Bronchial epithelial cell (primary cell): ENCODE measurements at regions not wholly inside any gene's neighbourhood (a gene's known extent, or its start where the extent isn't known, plus 50 kb on each side); places are given as distances from the start of the nearest gene placed in this dataset.

ENCODE experiments used
- DNase-seq: peaks from one replicate; pipeline ENCODE4 v3.0.0-alpha.2; 2010; ENCODE audit warnings: low read depth
- FAIRE-seq: peaks from 2 replicates; lab custom pipeline; 2011; peaks lifted over from hg19 to GRCh38; lab: Jason Lieb, UNC
- H3K27me3 ChIP-seq: 2 replicates; pipeline ENCODE4 v1.5.1; 2011; ENCODE audit warnings: low read length; ENCODE audit not compliant: control insufficient read depth, insufficient read depth
- H3K36me3 ChIP-seq: 2 replicates; pipeline ENCODE4 v1.5.1; 2011; ENCODE audit warnings: low read length; ENCODE audit not compliant: control insufficient read depth, insufficient read depth
- H3K4me3 ChIP-seq: 2 replicates; pipeline ENCODE4 v1.5.1; 2011; ENCODE audit warnings: mild to moderate bottlenecking, low read depth, low read length, control low read depth
- TF ChIP-seq, protein P1 (sequence below): IDR thresholded peaks from 2 replicates; pipeline ENCODE4 v1.5.1; 2011; ENCODE audit warnings: mild to moderate bottlenecking, moderate library complexity, low read length, control low read depth, inconsistent platforms; ENCODE audit not compliant: insufficient read depth, severe bottlenecking

DNA sequence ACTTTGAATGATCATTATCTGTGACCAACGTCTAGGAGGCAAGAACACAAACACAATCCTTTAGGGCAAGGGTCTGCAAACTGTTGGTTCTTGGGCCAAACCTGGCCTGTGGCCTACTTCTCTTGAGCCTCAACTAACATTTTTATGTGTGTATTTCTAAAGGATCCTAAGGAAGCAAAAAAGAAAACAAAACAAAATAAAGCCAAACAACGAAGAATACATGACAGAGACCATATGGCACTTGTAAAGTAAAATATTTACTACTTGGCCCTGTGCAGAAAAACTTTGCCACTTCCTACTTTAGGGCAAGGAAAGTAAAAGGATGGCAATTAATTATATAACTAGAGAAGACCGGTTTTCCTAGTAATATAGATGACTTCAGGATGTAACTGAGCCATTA, 1056.2 kb downstream of the EPHA7 start:
- no peak for FAIRE-seq
- Histone ChIP-seq H3K36me3 (no peaks in the 10 kb centered on the region), H3K27me3 (no peaks in the 10 kb centered on the region), H3K4me3 (no peak overlapping the region)
- TF ChIP-seq, protein P1, sequence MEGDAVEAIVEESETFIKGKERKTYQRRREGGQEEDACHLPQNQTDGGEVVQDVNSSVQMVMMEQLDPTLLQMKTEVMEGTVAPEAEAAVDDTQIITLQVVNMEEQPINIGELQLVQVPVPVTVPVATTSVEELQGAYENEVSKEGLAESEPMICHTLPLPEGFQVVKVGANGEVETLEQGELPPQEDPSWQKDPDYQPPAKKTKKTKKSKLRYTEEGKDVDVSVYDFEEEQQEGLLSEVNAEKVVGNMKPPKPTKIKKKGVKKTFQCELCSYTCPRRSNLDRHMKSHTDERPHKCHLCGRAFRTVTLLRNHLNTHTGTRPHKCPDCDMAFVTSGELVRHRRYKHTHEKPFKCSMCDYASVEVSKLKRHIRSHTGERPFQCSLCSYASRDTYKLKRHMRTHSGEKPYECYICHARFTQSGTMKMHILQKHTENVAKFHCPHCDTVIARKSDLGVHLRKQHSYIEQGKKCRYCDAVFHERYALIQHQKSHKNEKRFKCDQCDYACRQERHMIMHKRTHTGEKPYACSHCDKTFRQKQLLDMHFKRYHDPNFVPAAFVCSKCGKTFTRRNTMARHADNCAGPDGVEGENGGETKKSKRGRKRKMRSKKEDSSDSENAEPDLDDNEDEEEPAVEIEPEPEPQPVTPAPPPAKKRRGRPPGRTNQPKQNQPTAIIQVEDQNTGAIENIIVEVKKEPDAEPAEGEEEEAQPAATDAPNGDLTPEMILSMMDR: no peak
- no peak for DNase-seq

GRCh38 chr6:92362404-92362803, 1057.0 kb downstream of the EPHA7 start:
- no peak for FAIRE-seq
- TF ChIP-seq, protein P1: no peak
- no peaks in the 10 kb centered on the region for H3K36me3 ChIP-seq
- H3K4me3 ChIP-seq: no peak overlapping the region
- no peak for DNase-seq
- H3K27me3 ChIP-seq: no peaks in the 10 kb centered on the region

DNA sequence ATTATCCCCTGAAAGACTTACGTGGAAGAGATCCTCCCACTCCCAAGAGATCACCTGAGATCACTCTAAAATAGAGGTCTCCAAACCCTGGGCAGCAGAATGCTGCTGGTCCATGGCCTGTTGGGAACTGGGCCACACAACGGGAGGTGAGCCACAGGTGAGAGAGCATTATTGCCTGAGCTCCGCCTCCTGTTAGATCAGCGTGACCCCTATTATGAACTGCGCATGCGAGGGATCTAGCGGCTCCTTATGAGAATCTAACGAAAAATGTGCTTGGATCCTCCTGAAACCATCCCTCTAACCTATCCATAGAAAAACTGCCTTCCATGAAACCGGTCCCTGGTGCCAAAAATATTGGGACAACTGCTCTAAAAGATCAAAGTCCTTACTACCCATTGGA, 1057.4 kb downstream of the EPHA7 start:
- DNase-seq: no peak
- Histone ChIP-seq H3K27me3 (no peaks in the 10 kb centered on the region), H3K36me3 (no peaks in the 10 kb centered on the region), H3K4me3 (no peak overlapping the region)
- TF ChIP-seq, protein P1: no peak
- no peak for FAIRE-seq

DNA sequence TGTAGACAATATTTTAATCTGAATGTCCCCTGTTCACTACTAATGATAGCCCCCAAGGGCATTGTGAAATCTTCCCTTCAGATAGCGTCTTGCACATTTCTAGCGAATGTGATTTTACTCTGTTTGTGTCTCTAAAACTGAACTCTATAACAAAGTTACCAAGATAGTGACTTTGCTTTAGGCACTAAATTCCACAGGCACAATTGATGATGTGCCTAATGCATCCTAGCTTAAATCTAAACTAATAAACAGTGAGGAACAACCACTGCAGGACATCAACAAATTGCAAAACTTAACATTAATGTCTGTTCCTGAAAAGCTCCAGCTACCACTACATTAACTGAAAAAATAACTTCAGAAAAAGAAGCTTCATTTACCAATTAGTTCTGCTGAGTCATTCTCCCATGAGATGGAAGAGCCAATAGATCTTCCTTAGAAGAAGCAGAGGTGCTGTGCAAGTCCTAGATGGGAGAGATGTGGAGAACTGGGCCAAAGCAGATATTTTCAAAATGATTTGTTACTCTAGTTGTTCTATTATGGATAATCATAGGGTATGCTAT, 1065.0 kb downstream of the EPHA7 start:
- TF ChIP-seq, protein P1: no peak
- no peak for FAIRE-seq
- no peak overlapping the region for H3K4me3 ChIP-seq

DNA sequence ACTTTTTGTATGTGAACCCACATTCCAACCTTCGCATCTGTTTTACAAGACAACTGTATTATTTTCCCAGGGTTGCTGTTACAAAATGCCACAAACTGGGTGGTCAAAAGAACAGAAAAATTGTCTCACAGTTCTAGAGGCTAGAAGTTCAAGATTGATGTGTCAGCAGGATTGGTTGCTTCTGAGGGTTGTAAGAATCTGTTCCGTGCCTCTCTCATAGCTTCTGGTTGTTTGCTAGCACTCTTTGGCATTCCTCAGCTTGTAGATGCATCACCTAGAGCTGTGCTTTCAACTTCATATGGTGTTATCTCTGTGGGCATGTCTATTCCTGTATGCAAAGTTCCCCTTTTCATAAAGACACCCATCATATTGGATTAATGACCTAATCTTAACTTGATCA, 1067.2 kb downstream of the EPHA7 start:
- H3K4me3 ChIP-seq: no peak overlapping the region
- TF ChIP-seq, protein P1: no peak
- H3K36me3 ChIP-seq: no peaks in the 10 kb centered on the region
- H3K27me3 ChIP-seq: no peaks in the 10 kb centered on the region
- no peak for FAIRE-seq
- no peak for DNase-seq

More for the DNA sequence above, 1065.0 kb downstream of the EPHA7 start:
- H3K36me3 ChIP-seq: no peaks in the 10 kb centered on the region
- DNase-seq: no peak
- no peaks in the 10 kb centered on the region for H3K27me3 ChIP-seq

DNA sequence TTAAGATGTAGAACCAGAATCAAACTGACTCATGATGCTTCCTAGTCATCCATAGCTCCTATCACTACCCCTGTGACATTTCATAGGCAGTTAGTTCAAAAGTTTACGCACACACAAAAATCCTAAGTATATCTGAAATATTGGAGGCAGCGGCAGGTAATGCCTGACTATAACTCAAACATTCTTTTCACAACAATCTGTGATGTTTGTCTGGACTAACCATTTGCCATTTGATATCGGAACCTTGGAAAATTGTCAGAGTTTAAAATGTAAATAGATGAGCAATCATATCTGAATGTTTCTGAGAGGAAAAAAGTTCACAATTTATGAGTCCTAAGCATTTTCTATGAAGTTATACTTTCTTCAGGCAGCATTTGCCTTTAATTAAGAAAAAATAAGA, 1078.2 kb downstream of the EPHA7 start:
- no peaks in the 10 kb centered on the region for H3K36me3 ChIP-seq
- FAIRE-seq (no peak), DNase-seq (no peak)
- no peak overlapping the region for H3K4me3 ChIP-seq
- TF ChIP-seq, protein P1: no peak
- H3K27me3 ChIP-seq: no peaks in the 10 kb centered on the region
